ENCODE measurements at regions not wholly inside any gene's neighbourhood (a gene's known extent, or its start where the extent isn't known, plus 50 kb on each side); places are given as distances from the start of the nearest gene placed in this dataset.
"Not testable (repeated sequence)": the region's sequence is repeated elsewhere in the genome, so short reads cannot be mapped to it uniquely, and the experiment has no call there.

DNA sequence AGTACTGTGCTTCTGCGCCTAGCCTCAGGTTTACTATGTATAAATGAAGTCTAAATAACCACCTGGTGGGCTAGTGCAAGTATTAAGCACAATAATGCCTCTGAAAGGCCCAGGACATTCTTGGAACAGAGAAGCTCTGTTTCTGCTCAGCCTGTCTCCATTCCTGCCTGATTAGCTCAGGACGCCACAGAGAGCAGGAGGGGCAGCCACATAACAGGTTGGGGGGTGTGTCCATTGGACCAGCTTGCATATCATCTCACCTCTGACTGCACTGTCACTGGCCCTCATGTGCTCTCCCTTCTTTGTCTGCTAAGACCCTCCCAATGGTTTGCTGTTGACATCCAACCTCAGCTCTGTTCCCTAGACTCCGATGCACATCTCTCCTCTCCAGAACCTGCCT lies 52.8 kb upstream of the IKZF1 start:
- no peak for DNase-seq (ENCODE audit: low spot score)

DNA sequence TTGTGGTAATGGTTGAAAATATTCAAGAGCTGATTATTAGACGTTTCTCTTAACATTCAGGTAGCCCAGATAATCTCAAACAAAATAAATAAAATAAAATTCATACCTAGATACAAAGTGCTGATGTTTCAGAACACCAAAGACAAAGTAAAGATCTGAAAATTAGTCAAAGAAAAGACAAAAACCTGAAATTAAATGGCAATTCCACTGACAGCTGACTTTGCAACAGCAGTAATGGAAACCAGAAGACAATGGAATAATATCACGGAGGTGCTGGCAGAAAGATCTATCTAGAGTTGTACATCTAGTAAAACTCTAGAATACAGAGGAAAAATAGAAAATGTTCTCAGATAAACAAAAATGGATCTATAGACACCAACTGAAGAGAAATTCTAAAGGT lies 58.0 kb upstream of the IKZF1 start:
- no peak for DNase-seq (ENCODE audit: low spot score)

DNA sequence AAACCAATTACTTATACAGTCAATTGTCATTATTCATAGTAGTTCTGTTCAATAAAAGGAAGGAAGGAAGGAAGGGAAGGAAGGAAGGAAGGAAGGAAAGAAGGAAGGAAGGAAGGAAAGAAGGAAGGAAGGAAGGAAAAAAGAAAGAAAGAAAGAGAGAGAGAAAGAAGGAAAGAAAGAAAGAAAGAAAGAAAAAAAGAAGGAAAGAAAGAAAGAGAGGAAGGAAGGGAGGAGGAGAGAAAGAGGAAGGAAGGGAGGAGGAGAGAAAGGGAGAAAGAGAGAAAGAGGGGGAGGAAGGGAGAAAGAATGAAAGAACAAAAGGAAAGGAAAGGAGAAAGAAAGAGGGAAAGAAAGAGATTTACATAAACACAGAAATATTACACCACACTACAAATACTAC lies 62.4 kb upstream of the IKZF1 start:
- DNase-seq (ENCODE audit: low spot score): not testable (repeated sequence)

DNA sequence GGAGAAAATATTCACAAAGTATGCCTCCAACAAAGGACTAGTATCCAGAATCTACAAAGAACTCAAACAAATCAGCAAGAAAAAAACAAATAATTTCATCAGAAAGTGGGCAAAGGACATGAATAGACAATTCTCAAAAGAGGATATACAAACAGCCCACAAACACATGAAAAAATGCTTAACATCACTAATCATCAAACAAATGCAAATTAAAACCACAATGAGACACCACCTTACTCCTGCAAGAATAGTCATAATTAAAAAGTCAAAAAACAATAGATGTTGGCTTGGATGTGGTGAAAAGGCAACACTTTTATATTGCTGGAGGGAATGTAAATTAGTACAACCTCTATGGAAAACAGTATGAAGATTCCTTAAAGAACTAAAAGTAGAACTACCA lies 63.8 kb upstream of the IKZF1 start:
- not testable (repeated sequence) for DNase-seq (ENCODE audit: low spot score)

DNA sequence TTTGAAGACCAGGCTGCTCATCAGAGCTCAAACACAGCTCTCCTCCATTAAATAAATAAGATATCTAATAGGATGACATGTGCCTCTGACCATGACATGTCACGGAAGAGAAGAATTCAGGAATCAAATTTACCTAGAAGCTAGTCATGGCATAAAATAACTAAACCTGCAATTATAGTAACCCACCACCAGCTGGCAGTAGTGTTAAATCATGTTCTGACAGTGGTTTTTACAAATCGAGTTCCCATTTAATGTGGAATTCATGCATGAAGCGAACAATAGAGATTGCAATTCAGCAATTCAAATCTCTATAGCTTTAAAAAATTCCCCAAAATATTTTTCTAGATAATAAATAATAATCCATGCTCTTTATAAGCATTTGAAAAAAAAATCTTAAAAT lies 74.6 kb upstream of the IKZF1 start:
- DNase-seq (ENCODE audit: low spot score): no peak

DNA sequence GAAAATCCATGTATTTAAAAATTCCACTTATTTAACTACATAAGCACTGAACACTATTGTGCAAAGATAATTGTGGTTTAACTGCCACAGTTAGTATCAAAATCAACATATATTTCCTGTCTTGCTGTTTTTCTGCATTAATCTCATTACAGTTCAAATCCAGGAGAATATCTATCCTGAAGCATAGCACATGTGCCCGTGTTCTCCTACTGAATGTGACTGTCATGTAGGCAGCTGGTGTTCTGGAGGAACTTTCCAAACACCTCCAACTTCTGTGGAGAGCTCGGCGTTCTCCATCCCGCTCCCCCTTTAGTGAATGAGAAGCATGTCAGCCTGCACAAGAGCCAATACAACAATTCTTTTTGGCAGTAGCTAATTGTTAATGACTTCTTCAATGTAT lies 76.4 kb upstream of the IKZF1 start:
- DNase-seq (ENCODE audit: low spot score): no peak

DNA sequence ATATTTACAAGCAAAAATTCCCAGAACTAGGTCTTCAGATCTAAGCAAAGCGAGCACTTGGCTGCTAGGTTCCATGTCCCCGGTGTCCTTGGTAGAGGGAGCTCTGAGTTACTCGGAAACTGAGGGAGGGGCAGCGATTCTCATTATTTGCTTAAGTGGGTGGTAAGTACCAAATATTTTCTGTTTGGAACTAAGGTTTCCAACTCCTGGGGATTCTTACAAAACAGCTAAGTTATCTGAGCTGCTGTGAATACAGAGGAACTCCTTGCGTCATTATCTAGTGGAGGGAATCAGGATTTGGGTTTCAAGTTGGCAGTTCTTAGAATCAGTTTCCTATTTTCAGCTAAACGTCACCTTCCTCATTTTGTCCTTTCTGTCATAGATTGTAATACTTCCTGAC lies 76.8 kb upstream of the IKZF1 start:
- DNase-seq (ENCODE audit: low spot score): no peak

DNA sequence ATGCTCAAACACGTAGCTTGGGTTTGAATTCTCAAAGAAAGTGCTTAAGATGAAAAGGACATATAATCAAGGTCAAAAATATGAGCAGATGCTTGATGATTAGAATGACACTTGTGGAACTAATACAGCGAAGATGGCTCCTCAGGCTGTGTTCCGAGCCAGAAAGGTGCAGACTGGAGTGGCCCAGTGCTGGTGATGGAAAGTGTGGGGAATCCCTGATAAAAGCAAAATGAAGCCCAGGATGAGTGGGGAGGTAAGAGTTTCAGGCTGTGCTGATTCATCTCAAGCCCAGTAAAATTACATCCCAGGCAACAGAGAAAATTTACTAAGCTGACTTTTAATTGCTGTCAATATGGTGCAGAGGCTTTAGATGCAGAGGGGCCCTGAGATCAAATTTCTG lies 77.8 kb upstream of the IKZF1 start:
- peak; percentile 47 for DNase-seq (ENCODE audit: low spot score)

DNA sequence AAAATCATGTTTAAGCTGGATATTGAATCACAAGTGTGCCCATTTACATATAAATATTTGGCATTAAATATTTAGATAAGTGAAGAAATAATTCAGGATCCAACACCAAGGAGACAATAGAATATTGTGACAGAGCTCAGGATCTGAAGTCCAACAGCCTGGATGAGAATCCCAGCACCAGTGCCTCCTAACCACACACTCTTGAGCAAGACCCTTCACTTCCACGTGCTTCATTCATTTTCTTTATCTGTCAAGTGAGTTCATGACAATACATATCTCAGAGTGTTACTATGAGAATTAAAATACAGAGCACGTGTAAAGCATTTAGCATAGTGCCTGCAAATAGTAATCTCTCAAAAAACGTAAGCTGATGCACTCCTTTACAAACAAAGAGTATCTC lies 78.4 kb upstream of the IKZF1 start:
- DNase-seq (ENCODE audit: low spot score): no peak

DNA sequence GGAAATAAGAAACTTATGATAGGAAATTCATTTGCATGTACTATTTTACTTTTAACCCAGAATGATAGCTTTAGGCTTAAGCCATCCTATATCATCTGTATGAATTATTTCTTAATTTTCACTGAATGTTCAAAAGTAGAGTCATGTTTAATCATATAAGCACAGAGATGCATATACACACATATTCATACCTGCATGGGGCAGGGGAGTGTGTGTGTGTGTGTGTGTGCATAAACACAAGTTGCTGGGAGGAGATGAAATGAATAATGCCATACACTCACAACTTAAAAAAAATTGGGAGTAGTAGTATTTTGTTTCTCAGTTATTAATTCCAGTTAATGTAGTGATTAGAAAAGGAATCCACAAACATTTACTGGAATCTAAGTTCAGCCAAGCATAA lies 83.1 kb upstream of the IKZF1 start:
- no peak for DNase-seq (ENCODE audit: low spot score)

DNA sequence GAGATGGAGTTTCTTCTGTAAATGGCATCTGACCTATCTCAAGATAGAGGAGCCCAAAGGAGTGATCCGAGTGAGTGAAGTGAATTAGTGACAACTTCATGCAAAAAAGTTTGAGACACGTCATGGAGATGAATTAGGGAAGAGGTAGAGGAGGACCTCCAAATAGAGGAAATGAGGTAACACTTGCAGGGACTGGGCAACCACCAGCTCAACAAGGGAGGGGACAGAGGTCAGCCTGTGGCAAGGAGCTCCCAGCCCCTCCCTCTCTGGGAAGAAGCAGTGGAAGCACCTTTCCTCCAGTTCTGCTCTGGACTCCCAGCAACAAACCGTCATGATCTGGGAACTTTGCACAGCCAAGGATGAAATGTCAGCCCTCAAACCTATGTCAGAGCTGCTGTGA lies 83.5 kb upstream of the IKZF1 start:
- DNase-seq (ENCODE audit: low spot score): no peak

DNA sequence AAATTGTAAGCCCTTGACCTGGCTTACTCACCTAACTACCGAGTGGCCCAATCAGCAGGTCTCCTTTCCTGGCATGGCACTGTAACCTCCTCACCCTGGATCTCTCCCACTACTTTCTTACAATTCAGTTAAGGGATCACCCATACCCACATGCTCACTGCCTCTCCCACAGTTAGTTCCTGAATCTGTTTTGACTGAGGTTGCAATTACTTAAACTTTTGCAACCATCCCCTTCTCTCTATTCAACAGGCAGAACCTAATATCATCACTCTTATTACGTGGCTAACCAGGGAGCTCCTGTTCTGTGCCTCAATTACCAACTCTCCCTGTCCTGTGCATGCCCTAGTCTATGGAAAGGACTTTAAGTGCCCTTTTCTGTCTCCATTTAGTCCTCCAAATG lies 84.2 kb upstream of the IKZF1 start:
- no peak for DNase-seq (ENCODE audit: low spot score)

DNA sequence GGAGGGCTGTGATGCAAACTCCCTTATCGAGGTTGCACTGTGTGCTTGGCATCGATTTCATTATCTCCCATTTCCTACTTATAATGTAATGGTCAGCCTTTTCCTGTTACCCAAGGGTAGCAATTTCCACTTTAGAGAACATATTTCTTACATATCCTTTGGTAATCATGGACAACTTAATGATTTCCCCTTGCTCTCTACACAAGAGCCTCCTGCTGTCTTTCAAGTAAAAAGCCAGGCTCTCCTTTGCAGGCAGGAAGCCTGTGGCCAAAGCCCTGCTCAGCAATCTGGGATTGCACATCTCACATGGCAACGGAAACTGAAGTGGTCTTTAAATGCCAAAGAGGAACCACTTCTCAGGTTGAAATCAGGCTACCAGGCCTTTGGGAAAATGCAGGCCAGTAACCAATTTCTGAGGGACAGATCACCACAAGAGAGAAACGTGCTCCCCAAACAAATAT lies 86.7 kb upstream of the IKZF1 start:
- no peak for DNase-seq (ENCODE audit: low spot score)

DNA sequence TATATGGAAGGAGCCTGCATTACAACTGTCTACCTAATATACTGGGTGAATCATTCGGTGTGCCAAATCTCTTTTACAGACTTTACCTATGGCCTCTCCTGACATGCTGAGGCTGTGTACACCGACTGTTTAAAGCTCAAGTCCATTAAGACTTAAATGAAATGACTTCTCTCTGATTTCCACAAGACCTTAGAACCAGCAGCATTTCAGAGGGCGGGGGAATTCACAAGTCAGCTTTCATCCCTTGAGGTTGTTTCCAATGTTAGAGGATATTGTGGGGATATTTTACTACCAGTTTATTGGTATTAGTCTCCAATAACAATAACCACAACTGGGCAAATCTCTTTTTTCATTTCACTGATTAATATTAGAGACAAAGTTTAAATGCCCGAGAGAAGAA lies 87.1 kb upstream of the IKZF1 start:
- DNase-seq (ENCODE audit: low spot score): no peak

DNA sequence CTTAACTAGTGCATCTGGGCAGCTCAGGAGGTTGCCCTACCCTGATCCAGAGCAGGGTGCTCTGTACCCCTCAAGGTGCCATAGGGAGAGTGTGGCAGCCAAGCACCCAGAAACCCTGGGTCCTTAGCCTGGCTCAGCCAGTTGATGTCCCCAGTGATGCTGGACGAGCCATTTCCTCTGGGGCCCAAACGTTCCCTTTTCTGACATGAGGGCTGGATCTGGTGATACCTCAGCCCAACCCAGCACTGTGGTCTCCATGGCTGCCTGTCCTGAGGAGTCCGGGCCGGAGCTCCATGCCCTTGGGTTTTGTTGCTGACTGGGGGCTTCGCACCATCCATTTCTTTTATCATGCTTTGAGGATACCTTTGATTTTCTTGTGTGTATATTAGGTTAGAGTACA lies 87.9 kb upstream of the IKZF1 start:
- DNase-seq (ENCODE audit: low spot score): no peak

DNA sequence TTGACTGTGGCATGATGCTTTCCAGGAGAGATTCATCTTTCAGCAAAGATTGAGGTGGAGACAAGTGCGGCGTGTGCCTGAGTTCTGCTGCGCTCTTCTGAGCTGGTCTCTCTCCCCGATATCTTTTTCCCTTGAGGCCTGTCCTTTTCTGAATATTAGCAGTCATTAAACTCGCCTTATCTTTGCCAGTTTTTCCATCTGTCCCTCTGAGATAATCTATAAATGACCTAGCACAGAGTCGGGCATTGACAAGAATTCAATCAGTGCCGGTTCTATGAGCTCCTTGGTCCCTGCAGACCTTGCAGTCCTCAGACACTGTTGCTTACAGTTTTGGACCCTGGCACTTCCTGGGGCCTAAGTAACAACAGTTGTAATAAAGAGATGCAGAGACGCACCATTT lies 89.7 kb upstream of the IKZF1 start:
- no peak for DNase-seq (ENCODE audit: low spot score)

DNA sequence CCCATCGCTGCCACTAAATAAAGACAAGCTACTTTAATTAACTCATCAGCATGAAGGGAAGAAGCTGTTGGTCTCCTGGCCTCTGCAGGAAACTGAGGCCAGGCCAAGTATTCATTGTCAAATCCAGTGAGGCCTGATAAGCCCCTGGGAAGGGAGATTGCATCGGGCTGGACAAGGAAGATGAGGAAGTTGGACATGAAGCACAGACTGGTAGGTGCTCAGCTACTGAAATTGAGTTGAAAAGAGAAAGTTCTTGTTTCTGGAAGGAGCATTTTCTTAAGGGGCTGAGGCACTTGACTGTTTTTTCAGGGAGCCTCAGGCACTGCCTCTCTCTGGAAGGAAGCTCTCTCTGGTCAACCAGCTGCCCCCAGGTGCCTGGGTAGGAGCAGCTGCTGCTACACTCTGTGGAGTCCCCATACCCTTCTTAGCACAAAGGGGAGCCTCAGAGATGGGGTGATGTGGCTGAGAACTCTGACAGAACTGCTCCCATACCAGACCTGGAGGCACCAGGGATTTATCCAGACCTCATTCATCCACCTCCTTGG lies 90.3 kb upstream of the IKZF1 start:
- no peak for DNase-seq (ENCODE audit: low spot score)

DNA sequence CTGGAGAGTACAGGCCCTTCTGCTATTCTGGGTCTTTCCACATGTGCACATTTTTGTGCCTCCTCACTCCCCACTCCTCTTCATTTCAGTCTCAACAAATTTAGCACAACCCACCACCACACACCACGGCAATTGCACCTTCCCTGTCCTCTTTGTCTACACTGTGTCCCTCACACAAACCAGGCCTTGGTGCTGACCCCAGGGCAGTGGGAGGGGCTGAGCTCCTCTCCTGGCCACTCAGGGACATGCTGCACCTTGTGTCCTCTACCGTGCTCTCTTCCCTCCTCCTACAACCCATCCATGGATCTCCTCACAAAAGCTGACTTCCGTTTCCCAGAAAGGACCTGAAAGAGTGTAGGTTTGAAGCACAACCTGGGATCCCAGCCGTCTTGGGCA lies 90.9 kb upstream of the IKZF1 start:
- DNase-seq (ENCODE audit: low spot score): no peak

DNA sequence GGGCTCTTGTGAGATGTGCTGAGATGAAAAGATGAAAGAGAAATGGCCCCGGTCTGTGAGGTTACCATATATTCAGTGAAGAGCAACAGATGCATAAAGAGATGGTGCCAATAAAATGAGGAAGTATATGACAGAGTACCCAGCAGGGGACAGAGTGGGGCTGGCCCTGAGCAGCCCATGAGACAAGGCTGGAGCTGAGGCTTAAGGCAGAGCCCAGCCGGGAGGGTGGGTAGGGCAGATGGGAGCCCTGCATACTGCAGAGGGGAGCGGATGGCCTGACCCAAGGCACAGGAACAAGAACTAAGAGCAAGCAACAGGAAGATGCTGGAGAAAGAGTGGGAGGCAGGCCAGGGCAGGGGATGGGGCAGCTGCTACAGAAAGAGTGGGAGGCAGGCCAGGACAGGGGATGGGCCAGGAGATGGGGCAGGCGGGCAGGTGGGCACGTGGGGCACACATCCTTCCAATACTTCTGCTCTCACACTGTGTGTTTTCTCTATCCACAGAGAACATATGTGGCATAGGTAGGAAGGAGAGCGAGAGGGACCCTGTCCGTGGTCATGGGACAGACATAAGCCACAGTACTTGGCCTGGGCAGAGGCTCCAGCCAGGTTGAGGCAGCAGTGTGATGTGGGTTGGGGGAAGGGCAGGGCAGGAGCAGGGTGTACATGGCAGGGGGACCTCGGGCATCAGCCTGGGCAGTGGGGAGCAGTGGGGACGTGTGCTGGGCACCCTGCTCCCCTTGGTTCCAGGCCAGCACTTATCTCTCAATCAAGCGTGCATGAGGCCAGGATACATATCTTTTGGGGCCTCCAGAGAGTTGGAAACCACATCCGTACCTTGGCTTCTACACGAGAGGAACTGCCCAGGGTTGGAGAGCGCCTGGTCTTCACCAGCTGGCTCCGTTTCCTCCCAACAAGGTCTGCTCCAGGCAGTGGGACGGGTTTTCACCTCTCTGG lies 91.6 kb upstream of the IKZF1 start:
- no peak for DNase-seq (ENCODE audit: low spot score)

DNA sequence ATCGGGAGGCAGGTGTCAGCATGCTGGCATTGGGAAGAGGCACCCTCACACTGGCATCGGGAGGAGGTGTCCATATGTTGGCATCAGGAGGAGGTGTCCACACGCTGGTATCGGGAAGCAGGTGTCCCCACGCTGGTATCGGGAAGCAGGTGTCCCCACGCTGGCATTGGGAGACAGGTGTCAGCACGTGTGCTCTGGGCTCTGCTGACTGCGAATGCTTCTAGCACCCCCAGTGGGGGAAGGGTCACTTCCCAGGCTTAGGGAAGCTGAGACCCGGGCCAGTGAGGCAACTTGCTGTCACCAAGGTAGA lies 92.5 kb upstream of the IKZF1 start:
- no peak for DNase-seq (ENCODE audit: low spot score)

DNA sequence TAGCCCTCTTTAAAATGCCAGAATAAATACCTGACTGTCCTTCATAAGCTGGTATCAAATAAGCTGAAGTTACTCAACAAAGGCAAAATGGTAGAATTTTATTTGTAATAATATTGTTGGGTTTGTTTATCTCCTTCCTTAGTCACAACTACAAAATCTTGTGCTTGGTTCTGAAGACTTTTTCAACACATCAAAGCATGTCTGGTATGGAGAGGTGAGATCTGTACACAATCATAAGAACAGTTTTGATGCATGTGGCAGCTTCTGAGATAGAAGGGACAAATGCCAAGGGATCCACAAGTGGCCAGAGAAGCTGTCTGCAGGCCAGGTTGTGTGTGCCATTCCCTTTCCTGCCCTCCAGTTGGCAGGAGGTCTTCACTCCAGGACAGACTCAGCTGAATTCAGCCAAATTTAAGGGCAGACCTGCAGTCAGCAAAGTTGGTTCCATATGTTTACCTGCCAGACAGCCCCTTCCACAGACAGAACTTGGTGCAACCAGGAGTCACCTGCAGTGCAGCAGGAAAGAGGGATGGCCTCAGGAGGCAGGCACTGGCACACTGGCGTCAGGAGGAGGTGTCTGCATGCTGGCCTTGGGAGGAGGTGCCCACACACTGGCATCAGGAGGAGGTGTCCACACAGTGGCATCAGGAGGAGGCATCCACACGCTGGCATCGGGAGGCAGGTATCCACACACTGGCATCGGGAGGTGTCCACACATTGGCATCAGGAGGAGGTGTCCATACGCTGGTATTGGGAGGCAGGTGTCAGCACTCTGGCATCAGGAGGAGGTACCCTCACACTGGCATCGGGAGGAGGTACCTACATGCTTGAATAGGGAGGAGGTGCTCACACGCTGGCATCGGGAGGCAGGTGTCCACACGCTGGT lies 93.1 kb upstream of the IKZF1 start:
- DNase-seq (ENCODE audit: low spot score): no peak

DNA sequence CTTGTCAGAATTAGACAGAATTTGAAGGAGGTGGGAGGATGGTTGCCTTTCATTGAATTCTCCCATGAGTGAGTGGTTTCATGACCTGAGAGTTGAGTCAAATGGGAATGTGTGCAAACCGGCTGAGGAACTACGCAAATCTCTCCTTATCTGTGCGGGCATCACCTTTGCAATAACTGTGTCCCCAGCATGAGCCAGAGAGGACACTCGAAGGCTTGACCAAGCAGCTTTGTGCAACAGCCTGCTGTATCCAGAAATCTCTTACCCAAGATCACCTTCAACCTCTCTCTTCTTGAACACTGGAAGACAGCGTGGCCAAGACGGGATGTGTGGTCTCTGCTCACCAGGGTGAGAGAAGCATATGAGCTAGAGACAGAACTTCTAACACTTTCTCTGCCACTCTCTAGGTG lies 93.8 kb upstream of the IKZF1 start:
- no peak for DNase-seq (ENCODE audit: low spot score)

Measured in SK-N-DZ (cell line).